GDM1 (cell line): ENCODE measurements at regions not wholly inside any gene's neighbourhood (a gene's known extent, or its start where the extent isn't known, plus 50 kb on each side); places are given as distances from the start of the nearest gene placed in this dataset.
"Not testable (repeated sequence)": the region's sequence is repeated elsewhere in the genome, so short reads cannot be mapped to it uniquely, and the experiment has no call there.

ENCODE experiments used
- DNase-seq: peaks from one replicate; lab custom pipeline; 2025; lab: John Stamatoyannopoulos, UW

DNA sequence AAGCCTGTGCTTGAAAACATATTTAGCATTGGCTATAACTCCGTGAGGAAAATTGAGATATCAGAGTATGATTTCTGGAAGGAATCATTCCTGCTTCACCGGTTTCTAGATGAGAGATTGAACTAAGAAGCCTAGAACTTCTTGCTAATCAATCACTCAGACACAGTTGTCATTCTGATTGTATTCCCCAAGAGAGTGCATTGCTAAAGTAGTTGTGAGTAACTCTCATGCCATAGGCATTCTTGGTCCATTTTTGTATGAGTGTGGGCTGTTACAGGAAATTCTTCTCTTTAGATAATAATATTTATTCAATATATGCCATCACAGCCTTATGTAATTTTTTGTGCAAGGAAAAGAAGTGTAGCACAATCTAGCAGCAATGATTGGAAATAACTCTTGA, 893.3 kb upstream of the MDGA2 start:
- DNase-seq, result no peak

DNA sequence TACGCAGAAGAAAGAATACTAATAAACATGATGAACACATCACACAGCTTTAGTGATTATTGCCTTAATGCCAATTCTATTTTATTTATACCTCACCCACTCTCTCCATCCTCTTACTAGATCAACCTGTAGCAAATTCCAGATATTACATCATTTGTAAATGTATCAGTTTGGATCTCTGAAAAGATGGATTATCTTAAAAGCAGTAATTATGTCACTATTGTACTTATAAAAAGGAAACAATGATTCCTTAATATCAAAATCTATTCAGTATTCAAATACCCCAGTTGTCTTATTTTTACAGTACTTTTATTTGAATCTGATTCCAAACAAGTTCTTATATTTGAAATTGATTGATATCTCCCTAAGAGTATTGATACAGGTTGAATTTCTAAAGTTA, 892.8 kb upstream of the MDGA2 start:
- DNase-seq, result no peak

- no peak for DNase-seq
Measured at GRCh38 chr14:48563489-48563888, 888.1 kb upstream of the MDGA2 start.

DNA sequence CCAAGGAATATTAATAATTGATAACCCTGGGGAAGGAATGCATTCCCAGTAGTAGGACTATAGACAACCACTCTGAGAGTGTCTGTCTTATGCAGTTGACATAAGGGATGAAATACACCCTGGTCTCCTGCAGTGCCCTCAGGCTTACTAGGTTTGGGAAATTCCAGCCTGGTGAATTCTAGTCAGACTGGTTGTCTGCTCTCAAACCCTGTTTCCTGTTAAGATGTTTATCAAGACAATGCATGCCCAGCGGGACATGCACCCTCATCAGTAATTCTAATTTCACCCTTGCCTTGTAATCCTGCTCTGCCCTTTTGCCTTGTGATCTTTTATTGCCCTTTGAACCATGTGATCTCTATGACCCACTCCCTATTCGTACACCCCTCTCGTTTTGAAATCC, 886.0 kb upstream of the MDGA2 start:
- DNase-seq, result not testable (repeated sequence)

DNA sequence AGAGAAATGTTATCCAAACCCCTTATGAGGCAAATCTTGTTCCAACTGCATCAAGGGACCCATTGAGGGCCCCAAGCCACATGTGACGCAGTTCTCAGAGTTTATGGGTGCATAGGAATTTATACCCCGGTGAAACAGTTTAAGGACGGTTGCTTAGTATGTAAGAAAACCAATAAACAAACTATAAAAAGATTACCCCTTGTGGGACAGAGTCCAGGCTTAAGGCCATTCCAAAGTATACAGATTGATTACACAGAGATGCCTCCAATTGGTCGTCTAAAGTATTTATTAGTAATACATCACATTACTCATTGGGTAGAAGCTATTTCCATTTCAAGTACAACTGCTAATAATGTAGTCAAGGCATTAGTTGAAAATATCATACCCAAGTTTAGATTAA, 885.0 kb upstream of the MDGA2 start:
- no peak for DNase-seq

DNA sequence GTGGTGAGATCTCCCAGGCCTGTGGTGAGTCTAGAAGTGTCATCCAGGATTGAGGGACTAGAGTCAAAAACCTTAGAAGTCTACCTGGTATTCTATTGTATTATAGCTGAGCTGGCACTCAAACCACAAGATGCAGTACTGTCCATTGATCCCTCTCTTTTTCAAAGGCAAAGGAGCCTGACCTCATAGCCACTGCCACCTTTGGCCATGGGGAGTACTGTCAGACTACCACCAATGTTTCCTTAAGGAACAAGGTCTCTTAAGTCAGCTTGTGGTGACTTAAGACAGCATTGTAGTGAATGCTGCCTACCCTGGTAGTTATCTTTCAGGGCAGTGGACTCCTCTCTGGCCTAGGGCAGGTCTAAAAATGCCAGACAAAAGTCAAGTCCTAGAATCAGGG, 878.0 kb upstream of the MDGA2 start:
- DNase-seq, result no peak

- DNase-seq, result no peak
Measured at GRCh38 chr14:48546996-48547395, 871.6 kb upstream of the MDGA2 start.

- no peak for DNase-seq
Measured at GRCh38 chr14:48537600-48537999, 862.2 kb upstream of the MDGA2 start.

DNA sequence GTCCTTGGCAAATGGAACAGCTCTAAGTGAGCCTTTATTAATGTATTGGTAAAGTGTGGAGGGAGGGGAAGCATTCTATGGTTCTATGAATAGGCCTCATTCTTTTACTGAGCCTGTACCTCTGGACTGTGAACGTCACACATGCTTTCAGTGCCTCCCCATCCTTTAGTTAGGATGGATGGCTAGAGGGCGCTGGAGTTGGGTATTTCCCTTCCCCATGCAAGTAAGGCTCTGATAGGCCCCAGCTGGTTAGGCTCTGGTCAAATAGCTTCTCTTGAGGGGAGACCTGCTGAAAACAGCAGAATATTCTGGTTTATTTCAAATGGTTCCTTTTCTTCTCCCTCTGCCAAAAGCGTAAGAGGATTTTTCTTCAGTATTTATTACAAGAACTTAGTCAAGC, 860.9 kb upstream of the MDGA2 start:
- no peak for DNase-seq

DNA sequence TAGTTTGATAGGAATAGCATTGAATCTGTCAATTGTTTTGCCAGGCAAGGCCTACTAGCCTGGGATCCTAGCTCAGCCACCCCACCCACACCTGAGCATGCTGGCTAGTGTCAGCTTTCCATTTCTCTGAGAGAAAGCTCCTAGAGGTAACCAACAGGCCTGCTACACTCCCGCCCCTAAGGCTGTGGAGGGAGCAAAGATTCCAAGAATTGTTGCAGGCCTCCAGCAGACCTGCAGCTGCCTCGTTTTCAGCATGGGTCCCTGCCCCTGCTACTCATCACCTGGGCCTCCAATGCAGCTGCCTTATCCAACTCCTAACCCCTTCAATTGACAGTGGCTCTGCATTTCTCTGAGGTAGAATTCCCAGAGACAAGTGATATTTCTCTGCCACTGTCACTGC, 852.4 kb upstream of the MDGA2 start:
- DNase-seq, result no peak

DNA sequence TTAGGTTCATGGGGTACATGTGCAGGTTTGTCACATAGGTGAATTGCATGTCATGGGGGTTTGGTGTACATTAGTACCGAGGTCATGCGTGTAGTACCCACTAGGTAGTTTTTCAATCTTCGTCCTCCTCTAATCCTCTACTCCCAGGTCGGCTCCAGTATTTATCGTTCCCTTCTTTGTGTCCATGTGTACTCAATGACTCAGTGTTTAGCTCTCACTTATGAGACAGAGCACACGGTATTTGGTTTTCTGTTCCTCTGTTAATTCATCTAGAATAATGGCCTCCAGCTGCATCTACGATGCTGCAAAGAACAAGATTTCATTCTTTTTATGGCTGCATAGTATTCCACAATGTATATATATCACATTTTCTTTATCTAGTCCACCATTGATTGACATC, 850.9 kb upstream of the MDGA2 start:
- DNase-seq, result no peak

DNA sequence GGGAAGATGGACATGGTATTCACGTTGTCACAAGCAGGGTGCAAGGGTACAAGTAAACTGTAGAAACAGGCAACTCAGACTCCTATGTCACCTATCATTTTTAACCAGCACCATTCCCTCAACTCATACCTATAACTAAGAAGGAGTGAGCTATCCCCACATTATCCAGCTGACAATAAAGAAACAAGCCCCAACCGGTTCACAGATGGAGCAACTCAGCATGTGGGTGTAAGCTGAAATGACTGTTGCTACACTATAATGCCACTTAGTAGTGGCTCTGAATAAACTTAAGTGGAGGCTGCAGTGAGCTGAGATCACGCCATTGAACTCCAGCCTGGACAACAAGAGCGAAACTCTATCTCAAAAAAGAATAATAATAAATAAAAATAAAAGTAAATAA, 829.5 kb upstream of the MDGA2 start:
- DNase-seq, result no peak

DNA sequence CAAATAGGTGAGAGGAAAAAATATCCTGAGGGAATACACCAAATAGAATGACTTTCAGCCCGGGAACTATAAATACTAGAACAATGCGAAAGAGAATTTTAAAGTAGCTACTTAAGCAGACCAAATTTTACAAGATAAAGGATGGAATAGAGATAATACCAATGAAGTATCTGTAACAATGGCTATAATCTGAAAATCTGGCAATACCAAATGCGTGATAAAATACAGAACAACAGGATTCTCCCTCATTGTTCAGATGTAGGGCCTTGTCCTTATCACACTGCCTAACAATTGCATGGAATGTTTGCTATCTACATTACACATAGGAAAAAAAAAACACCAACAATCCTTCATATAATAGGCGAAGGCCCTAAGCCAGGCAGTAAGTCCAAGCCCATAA, 815.4 kb upstream of the MDGA2 start:
- no peak for DNase-seq

- DNase-seq, result no peak
Measured at GRCh38 chr14:48473944-48474343, 798.5 kb upstream of the MDGA2 start.

DNA sequence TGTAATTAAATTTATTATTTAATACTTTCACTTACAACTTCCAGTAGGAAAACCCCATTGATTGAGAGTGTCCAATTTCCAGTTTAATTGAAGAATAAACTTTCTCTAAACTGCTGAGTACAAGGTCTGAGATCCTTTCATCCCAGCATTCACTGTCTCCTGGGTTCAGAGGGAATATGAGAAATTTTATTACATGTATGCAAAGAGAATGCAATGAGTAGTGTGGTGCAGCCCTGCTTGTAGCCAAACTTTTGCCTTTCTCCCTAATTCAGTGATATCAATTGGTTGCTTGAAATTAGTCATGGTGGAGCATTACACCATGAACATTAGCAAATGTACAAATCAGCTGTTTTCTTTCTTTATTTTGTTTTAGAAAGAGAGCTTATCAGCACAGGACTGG, 780.6 kb upstream of the MDGA2 start:
- DNase-seq, result no peak

DNA sequence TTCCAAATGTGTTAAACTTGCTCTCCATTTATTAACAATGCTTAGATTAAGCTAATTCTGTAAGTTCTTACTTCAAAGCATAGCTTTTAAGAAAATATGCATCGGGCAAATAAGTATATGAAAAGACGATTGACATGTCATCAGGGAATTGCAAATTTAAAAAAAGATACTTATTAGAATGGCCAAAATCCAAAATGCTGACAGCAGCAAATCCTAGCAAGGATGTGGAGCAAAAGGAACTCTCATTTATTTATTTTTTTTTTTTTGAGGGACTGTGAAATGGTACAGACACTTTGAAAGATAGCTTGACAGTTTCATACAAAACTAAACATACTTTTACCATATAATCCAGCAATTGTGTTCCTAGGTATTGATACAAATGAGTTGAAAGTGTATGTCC, 779.5 kb upstream of the MDGA2 start:
- no peak for DNase-seq

DNA sequence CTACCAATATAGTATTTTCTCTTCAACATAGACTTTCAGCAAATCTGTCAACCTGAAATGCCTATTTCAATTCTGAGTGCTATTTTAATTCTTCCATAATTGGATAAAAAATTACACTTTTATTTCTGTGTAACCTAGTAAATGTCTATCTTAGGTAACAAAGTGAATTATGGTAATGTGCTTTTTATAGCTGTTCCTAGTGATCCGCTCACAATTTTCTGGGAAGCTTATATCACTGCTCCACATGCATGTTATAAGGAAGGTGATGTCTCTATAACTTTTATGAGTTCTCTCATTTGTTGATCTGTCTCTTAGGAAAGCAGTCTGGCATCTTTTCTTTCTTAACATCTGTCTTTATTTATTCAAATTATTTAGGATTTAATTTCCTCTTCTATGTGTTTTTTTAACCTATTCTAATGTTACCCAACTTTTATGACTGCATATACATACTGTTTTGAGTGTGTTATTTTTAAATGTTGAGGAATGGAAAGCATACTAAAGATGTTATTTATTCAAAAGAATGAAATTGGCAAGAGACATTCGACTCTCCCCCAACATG, 777.1 kb upstream of the MDGA2 start:
- DNase-seq, result no peak

GRCh38 chr14:48435221-48435620, 759.8 kb upstream of the MDGA2 start:
- no peak for DNase-seq

DNA sequence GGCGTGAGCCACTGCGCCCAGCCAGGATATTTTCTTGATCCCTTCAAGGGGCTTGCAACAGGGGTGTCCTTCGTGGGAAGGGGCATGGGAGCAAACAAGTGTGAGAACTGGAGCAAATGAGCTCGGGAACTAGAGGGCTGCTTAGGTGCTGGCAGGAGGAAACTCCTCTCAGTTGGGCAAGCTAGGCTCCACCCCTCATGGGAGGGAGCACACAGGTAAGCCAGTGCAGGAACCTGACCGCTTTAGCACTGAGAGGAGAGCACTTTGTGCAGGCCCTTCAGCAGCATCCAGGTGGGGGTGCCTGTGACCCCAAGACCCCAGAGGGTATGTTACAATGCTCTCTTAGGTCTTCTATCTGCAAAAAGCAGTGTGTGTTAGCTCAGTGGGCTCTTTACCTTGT, 755.4 kb upstream of the MDGA2 start:
- no peak for DNase-seq

GRCh38 chr14:48429512-48429911, 754.1 kb upstream of the MDGA2 start:
- DNase-seq, result no peak

DNA sequence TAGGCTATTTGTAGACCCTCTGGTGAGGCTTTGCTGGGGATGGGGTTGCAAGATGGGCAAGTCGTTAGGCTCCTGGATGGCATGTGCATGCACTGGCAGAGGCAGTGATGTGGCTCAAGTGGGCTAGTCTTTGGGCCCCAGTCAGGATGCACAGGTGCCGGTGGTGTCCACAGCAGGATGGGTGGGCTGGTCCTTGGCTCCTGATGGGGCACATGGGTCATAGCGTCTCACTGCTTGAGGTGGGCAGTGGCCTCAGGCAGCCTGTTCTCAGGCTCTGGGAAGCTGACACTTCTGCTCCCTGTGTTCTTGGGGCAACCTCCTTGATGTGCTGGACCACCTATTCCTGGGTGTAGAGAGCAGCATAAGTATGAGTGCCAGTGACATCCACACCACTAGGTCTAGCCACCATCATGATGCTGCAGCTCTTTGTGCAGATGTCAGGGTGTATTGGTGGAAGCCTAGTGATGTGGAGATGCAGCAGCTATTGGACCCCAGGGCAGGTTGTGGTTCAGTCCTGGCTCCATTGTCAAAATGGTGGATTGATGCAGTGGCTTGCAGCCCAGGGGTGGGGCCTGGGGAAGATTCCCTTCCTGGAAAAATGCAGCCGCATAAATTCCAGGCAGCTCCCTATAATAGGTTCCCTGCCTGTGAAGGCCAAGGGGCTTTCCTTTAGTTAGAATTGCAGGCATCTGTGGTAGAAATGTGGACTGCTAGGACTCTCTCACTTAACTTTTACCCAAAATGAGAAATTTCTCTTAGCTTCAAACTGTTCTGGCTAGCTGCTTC, 742.5 kb upstream of the MDGA2 start:
- DNase-seq, result no peak

- DNase-seq, result no peak
Measured at GRCh38 chr14:48401321-48401720, 725.9 kb upstream of the MDGA2 start.

DNA sequence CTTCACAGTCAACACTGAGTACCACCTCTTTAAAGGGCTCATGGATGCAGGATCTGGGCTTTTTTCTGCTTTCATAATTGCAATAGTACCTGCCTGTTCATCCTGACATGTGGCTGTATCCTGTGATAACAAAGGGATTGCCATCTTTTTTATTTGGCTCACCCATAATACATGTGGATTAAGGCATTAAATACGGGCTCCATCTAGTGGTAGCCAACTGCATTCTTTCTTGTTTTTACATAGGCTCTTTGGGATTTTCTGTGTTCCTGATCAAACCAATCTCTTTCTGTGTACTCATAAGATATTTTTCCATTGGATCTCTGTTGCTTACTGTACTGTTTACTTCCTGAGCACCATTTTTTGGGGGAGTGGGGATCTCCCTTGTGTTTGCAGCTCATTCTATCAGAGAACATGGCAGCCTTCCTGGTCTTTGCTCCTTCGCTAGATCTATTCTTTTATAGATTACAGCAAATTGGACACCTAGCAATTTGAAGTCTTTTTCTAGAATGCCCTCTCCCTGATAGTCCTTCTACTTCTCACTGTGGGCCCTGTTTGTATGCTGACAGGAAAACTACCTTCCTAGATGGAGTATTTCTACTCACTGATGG, 723.4 kb upstream of the MDGA2 start:
- no peak for DNase-seq

DNA sequence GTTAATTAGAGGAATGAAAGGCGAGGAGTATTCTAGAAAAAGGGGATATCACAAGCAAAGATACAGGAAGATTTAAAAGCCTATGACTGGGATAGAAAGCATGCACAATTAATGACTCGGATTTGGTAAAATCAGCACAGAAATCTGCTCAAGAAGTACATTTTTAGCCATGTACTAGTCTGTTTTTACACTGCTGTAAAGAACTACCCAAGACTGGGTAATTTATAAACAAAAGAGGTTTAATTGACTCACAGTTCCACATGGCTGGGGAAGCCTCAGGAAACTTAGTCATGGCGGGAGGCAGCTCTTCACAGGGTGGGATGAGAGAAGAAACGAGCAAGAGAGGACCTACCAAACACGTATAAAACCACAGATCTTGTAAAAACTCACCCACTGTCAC, 716.3 kb upstream of the MDGA2 start:
- no peak for DNase-seq
